Panc1 (cell line): ENCODE measurements at regions not wholly inside any gene's neighbourhood (a gene's known extent, or its start where the extent isn't known, plus 50 kb on each side); places are given as distances from the start of the nearest gene placed in this dataset.

ENCODE experiments used
- ATAC-seq: fragments of 200-7000 bp; cut with Tn5 transposase; 2 replicates; pipeline ENCODE4 v1.9.1; 2020; ENCODE audit warnings: mild to moderate bottlenecking, moderate library complexity
- BruUV-seq: library from RNA; stranded (reverse); fragments of 400-500 nt; replicated peaks from 2 replicates; lab custom pipeline; 2021; lab: Mats Ljungman, UMichigan
- CTCF ChIA-PET: fragments of 300-600 bp; sonication (Branson Sonifier 250); formaldehyde crosslinking; loops from one replicate; lab custom pipeline; 2022; ENCODE audit warnings: antibody characterized with exemption; lab: Charles Lee
- POLR2A ChIA-PET: fragments of 300-600 bp; sonication (Branson Sonifier 250); formaldehyde crosslinking; loops from one replicate; lab custom pipeline; 2022; ENCODE audit warnings: antibody characterized with exemption; lab: Charles Lee
- DNase-seq: peaks from one replicate; pipeline ENCODE4 v3.0.0-alpha.2; 2010; ENCODE audit warnings: low read depth, low spot score
- H3K27ac ChIP-seq: 2 replicates; pipeline ENCODE4 v1.5.1; 2011; ENCODE audit warnings: mild to moderate bottlenecking, low read length, inconsistent platforms
- H3K27me3 ChIP-seq: fragments of 200-500 bp; sonication (Bioruptor generic); 2 replicates; pipeline ENCODE4 v1.6.0; 2014; ENCODE audit warnings: low read length, inconsistent platforms; ENCODE audit not compliant: control insufficient read depth, insufficient read depth
- H3K36me3 ChIP-seq: fragments of 200-500 bp; sonication (Bioruptor generic); 2 replicates; pipeline ENCODE4 v1.5.1; 2014; ENCODE audit warnings: inconsistent platforms, mild to moderate bottlenecking, low read length, moderate library complexity; ENCODE audit not compliant: control insufficient read depth, insufficient read depth
- H3K4me1 ChIP-seq: 2 replicates; pipeline ENCODE4 v1.5.1; 2011; ENCODE audit warnings: inconsistent platforms, mild to moderate bottlenecking, low read length, moderate library complexity; ENCODE audit not compliant: control insufficient read depth, insufficient read depth
- H3K4me3 ChIP-seq, 2 experiments: 2 replicates each; pipeline ENCODE4 v1.5.1; 2011 to 2012; ENCODE audit warnings: low read depth in 2 of 2, low read length in 2 of 2, mild to moderate bottlenecking in 2 of 2, inconsistent platforms in 1 of 2, moderate library complexity in 1 of 2
- H3K9me3 ChIP-seq: fragments of 200-500 bp; sonication (Bioruptor generic); 2 replicates; pipeline ENCODE4 v1.5.1; 2014; ENCODE audit warnings: low read depth, mild to moderate bottlenecking, inconsistent platforms, low read length, moderate library complexity; ENCODE audit not compliant: control insufficient read depth, insufficient read depth
- POLR2AphosphoS5 ChIP-seq: IDR thresholded peaks from 2 replicates; pipeline ENCODE4 v1.6.1; 2012; ENCODE audit warnings: mild to moderate bottlenecking, low read depth, low read length, moderate library complexity
- SIN3A ChIP-seq: IDR thresholded peaks from 2 replicates; pipeline ENCODE4 v1.6.1; 2012; ENCODE audit warnings: low read depth, mild to moderate bottlenecking, low read length, moderate library complexity, borderline replicate concordance; ENCODE audit not compliant: insufficient read depth
- TCF7L2 ChIP-seq: IDR thresholded peaks from 2 replicates; pipeline ENCODE4 v1.6.1; 2011; ENCODE audit warnings: mild to moderate bottlenecking, low read depth, low read length, inconsistent platforms
- in situ Hi-C: cut with HindIII; loops from 2 replicates; pipeline ENCODE4 v1.10.0; 2016; ENCODE audit warnings: low sequenced_read_pairs, low pct_unique_long_range_greater_than_20kb
- intact Hi-C: fragments of 100-400 bp; cut with micrococcal nuclease; formaldehyde crosslinking; loops from one replicate; pipeline ENCODE4 v1.10.0; 2022; ENCODE audit not compliant: unreplicated experiment
- TF ChIP-seq, protein P1 (sequence below): fragments of 450-650 bp; IDR thresholded peaks from 2 replicates; pipeline ENCODE4 v1.5.1; 2017; ENCODE audit warnings: mild to moderate bottlenecking
- TF ChIP-seq, protein P2 (sequence below), 2 experiments: IDR thresholded peaks; 2 replicates each; pipeline ENCODE4 v1.6.1; 2011 to 2012; ENCODE audit warnings: low read depth in 2 of 2, control low read depth in 1 of 2, low read length in 1 of 2, mild to moderate bottlenecking in 1 of 2, moderate library complexity in 1 of 2; ENCODE audit not compliant: insufficient read depth in 1 of 2

DNA sequence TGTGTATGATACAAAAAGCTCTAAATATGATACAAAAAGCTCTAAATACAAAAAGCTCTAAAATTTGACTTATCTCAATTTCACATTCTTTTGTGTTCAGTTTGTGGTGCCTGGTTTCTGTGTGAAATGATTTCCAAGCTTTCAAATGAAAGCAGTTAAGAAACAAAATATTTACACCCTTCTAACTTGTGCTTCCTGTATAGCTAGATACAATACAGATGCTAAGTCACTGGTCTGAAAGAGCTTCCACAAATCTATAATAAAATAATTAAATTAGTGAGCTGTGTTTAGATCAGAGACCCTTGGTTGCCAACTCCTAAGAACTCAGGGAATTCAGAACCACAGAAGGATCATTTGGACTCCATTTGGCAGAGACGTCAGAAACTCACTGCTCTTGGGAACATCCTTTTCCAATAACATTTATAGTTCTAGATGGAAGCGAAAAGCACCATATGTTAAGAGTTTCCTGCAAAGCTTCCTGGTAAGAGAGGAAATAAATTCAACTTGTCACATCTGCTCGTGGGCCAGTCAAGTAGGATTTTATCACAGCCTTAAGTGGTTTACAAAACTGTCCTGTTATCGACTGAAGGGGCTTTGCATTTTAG lies 1079.1 kb downstream of the ADGRL2 start:
- DNase-seq (no peak), ATAC-seq (no peak)
- TF ChIP-seq, protein P1, sequence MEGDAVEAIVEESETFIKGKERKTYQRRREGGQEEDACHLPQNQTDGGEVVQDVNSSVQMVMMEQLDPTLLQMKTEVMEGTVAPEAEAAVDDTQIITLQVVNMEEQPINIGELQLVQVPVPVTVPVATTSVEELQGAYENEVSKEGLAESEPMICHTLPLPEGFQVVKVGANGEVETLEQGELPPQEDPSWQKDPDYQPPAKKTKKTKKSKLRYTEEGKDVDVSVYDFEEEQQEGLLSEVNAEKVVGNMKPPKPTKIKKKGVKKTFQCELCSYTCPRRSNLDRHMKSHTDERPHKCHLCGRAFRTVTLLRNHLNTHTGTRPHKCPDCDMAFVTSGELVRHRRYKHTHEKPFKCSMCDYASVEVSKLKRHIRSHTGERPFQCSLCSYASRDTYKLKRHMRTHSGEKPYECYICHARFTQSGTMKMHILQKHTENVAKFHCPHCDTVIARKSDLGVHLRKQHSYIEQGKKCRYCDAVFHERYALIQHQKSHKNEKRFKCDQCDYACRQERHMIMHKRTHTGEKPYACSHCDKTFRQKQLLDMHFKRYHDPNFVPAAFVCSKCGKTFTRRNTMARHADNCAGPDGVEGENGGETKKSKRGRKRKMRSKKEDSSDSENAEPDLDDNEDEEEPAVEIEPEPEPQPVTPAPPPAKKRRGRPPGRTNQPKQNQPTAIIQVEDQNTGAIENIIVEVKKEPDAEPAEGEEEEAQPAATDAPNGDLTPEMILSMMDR = no peak
- TF ChIP-seq POLR2AphosphoS5 (no peak), SIN3A (no peak), TCF7L2 (no peak)
- TF ChIP-seq, protein P2, sequence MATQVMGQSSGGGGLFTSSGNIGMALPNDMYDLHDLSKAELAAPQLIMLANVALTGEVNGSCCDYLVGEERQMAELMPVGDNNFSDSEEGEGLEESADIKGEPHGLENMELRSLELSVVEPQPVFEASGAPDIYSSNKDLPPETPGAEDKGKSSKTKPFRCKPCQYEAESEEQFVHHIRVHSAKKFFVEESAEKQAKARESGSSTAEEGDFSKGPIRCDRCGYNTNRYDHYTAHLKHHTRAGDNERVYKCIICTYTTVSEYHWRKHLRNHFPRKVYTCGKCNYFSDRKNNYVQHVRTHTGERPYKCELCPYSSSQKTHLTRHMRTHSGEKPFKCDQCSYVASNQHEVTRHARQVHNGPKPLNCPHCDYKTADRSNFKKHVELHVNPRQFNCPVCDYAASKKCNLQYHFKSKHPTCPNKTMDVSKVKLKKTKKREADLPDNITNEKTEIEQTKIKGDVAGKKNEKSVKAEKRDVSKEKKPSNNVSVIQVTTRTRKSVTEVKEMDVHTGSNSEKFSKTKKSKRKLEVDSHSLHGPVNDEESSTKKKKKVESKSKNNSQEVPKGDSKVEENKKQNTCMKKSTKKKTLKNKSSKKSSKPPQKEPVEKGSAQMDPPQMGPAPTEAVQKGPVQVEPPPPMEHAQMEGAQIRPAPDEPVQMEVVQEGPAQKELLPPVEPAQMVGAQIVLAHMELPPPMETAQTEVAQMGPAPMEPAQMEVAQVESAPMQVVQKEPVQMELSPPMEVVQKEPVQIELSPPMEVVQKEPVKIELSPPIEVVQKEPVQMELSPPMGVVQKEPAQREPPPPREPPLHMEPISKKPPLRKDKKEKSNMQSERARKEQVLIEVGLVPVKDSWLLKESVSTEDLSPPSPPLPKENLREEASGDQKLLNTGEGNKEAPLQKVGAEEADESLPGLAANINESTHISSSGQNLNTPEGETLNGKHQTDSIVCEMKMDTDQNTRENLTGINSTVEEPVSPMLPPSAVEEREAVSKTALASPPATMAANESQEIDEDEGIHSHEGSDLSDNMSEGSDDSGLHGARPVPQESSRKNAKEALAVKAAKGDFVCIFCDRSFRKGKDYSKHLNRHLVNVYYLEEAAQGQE (IDR thresholded peaks at IDR 0.05; ENCODE audit: insufficient read depth in 1 of 2, low read depth in 2 of 2, low read length in 1 of 2) = no peak
- BruUV-seq = no TSS peak
- ChIA-PET POLR2A (interaction anchor here (0.6 kb wide), 1 partner anchor 653 kb away, joined by 7 read pairs; no protein-coding TSS in a partner anchor), CTCF (interaction anchor here (0.6 kb wide), 1 partner anchor 905 kb away, joined by 6 read pairs; no protein-coding TSS in a partner anchor)
- H3K36me3 ChIP-seq = no peaks in the 10 kb centered on the region
- H3K9me3 ChIP-seq = no peaks in the 10 kb centered on the region
- H3K4me1 ChIP-seq = no peaks in the 10 kb centered on the region
- no peaks in the 10 kb centered on the region for H3K27me3 ChIP-seq
- H3K27ac ChIP-seq = no peak overlapping the region
- H3K4me3 ChIP-seq = no peak overlapping the region
- in situ Hi-C loops (no loop called here), intact Hi-C loops (no loop called here)

DNA sequence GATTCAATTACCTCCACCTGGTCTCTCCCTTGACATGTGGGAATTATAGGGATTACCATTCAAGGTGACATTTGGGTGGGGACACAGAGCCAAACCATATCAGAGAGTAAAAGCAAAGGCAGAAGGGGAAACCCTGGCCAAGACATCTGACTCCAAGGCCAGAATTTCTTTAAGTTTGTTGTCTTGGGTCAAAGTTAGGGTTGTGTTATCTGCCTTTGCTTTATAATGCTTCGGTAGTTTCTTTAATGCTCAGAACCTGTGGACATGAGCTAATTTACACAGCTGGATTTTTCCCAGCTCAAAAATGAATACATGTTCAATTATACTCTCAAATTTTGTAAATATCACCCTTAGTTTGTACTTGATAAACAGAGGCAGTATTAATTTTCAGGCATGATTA lies 1074.4 kb downstream of the ADGRL2 start:
- POLR2A ChIA-PET = no interaction called here

DNA sequence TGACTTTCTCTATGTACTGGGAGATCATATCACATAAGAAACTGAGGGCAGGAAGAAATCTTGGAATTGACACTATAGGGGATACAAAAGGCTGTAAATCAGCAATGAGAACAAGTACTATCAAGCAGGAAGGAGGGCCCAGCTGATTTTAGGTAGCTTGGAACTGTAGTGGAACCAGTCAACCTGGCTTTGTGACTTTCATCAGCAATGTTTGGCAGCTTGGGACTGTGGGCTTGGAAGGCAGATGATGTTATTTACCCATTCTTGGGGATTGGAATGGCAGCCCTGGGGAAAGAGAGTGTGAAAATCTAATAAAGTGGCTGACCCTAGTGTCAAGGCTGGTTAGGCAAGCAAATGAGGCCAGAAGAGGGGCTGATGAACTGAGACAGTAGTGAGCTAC lies 1073.3 kb downstream of the ADGRL2 start:
- DNase-seq (no peak), ATAC-seq (no peak)
- ChIA-PET POLR2A (no interaction called here), CTCF (interaction anchor here (0.6 kb wide), 1 partner anchor 70 kb away, joined by 3 read pairs; no protein-coding TSS in a partner anchor)
- no peaks in the 10 kb centered on the region for H3K27me3 ChIP-seq
- H3K4me1 ChIP-seq = no peaks in the 10 kb centered on the region
- in situ Hi-C loops = no loop called here
- no TSS peak for BruUV-seq
- H3K36me3 ChIP-seq = no peaks in the 10 kb centered on the region
- intact Hi-C loops = no loop called here
- H3K4me3 ChIP-seq = no peak overlapping the region
- no peaks in the 10 kb centered on the region for H3K9me3 ChIP-seq
- TF ChIP-seq, protein P1 = no peak
- TF ChIP-seq TCF7L2 (no peak), SIN3A (no peak), POLR2AphosphoS5 (no peak)
- TF ChIP-seq, protein P2 (IDR thresholded peaks at IDR 0.05; ENCODE audit: insufficient read depth in 1 of 2, low read depth in 2 of 2, low read length in 1 of 2) = no peak
- H3K27ac ChIP-seq = no peak overlapping the region

More for the DNA sequence above, 1074.4 kb downstream of the ADGRL2 start:
- BruUV-seq = no TSS peak
- H3K9me3 ChIP-seq = no peaks in the 10 kb centered on the region
- H3K27me3 ChIP-seq = no peaks in the 10 kb centered on the region
- no peak overlapping the region for H3K4me3 ChIP-seq
- in situ Hi-C loops = no loop called here
- H3K4me1 ChIP-seq = no peaks in the 10 kb centered on the region
- CTCF ChIA-PET = no interaction called here
- ATAC-seq (no peak), DNase-seq (no peak)
- intact Hi-C loops = no loop called here
- H3K36me3 ChIP-seq = no peaks in the 10 kb centered on the region
- no peak overlapping the region for H3K27ac ChIP-seq
- TF ChIP-seq POLR2AphosphoS5 = no peak
- no peak for TF ChIP-seq TCF7L2
